Immature natural killer cell (primary cell): ENCODE measurements at regions not wholly inside any gene's neighbourhood (a gene's known extent, or its start where the extent isn't known, plus 50 kb on each side); places are given as distances from the start of the nearest gene placed in this dataset.

Experiments used
- DNase-seq, 3 donors: peaks; one replicate each; pipeline ENCODE4 v3.0.0; 2022; ENCODE audit warnings: mixed read lengths in 1 of 3
- H3K27ac Mint-ChIP-seq, 6 donors: one replicate each; pipeline ENCODE4 v1.8.0; 2020; ENCODE audit warnings: mixed read lengths in 6 of 6, mild to moderate bottlenecking in 5 of 6, inconsistent platforms in 4 of 6, moderate library complexity in 3 of 6
- H3K27me3 Mint-ChIP-seq, 3 donors: one replicate each; pipeline ENCODE4 v1.8.0; 2020 to 2021; ENCODE audit warnings: low read depth in 3 of 3, mild to moderate bottlenecking in 3 of 3, mixed read lengths in 3 of 3, moderate library complexity in 3 of 3, inconsistent platforms in 1 of 3
- H3K36me3 Mint-ChIP-seq, 3 donors: one replicate each; pipeline ENCODE4 v1.8.0; 2020; ENCODE audit warnings: mixed read lengths in 3 of 3, inconsistent platforms in 2 of 3, mild to moderate bottlenecking in 2 of 3
- H3K4me1 Mint-ChIP-seq, 2 donors: one replicate each; pipeline ENCODE4 v1.8.0; 2020; ENCODE audit warnings: inconsistent platforms in 2 of 2, mild to moderate bottlenecking in 2 of 2, mixed read lengths in 2 of 2, moderate library complexity in 1 of 2
- H3K4me3 Mint-ChIP-seq, 5 donors: one replicate each; pipeline ENCODE4 v1.8.0; 2020; ENCODE audit warnings: mild to moderate bottlenecking in 5 of 5, mixed read lengths in 5 of 5, inconsistent platforms in 3 of 5, moderate library complexity in 3 of 5
- H3K9me3 Mint-ChIP-seq, 6 donors: one replicate each; pipeline ENCODE4 v1.8.0; 2020; ENCODE audit warnings: mild to moderate bottlenecking in 6 of 6, mixed read lengths in 6 of 6, inconsistent platforms in 4 of 6, moderate library complexity in 3 of 6

DNA sequence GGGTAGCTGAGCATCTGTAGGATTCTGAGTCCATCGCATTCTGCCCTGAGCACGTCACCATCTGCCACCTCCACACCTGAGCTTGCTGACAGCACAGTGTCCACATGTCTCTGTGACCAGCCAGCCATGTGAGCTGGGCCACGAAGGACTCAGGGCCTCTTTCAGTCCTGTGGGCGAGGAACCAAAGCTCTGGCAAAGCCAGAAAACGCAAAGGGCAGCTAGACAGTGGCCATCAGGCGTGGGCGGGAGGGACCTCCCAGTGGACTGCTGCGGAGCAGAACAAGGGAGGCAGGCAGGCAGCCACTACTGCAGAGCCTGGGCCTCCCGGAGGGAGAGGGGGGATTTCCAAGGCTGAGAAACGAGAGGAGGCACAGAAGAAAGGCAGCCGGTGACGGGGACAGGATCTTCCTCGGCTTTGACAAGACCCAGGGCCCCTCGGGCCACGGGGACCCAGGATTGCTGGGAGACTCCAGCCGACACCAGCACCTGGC, 274.6 kb upstream of the SALL3 start:
- Mint-ChIP-seq H3K4me1 (no peaks in the 10 kb centered on the region), H3K9me3 (peaks cover 4 to 13% (median 9%) of the 10 kb centered on the region in 6 donors), H3K27me3 (peaks cover 0 to 9% (median 4%) of the 10 kb centered on the region in 3 donors), H3K4me3 (no peak overlapping the region), H3K36me3 (no peaks in the 10 kb centered on the region), H3K27ac (no peak overlapping the region)
- no peak for DNase-seq

GRCh38 chr18:78709261-78709809, 270.3 kb upstream of the SALL3 start:
- Mint-ChIP-seq H3K27ac (no peak overlapping the region), H3K36me3 (no peaks in the 10 kb centered on the region), H3K4me1 (no peaks in the 10 kb centered on the region), H3K4me3 (no peak overlapping the region), H3K9me3 (peaks cover 4 to 13% (median 10%) of the 10 kb centered on the region in 6 donors), H3K27me3 (peaks cover 0 to 2% (median 0%) of the 10 kb centered on the region in 3 donors)
- DNase-seq, result no peak

GRCh38 chr18:78711316-78711715, 268.3 kb upstream of the SALL3 start:
- Mint-ChIP-seq H3K36me3 (no peaks in the 10 kb centered on the region), H3K27me3 (peaks cover 0 to 2% (median 0%) of the 10 kb centered on the region in 3 donors), H3K4me1 (no peaks in the 10 kb centered on the region), H3K4me3 (no peak overlapping the region), H3K9me3 (peaks cover 3 to 13% (median 9%) of the 10 kb centered on the region in 6 donors), H3K27ac (no peak overlapping the region)
- no peak for DNase-seq

DNA sequence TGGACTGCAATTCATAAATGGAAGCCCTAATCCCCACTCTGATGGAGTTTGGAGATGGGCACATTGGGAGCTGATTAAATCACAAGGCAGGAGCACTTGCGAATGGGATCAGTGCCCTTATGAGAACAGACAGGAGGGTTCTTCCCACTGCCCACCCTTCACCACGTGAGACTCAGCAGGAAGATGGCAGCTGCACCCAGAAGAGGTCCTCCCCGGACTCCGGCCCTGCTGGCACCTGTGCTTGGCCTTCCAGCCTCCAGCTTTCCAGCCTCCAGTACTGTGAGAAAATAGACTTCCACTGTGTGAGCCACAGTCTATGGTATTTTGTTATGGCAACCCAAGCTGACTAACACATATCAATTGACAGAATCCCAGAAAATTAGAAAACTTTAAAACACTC, 267.6 kb upstream of the SALL3 start:
- DNase-seq, result no peak
- Mint-ChIP-seq H3K27ac (no peak overlapping the region), H3K4me1 (no peaks in the 10 kb centered on the region), H3K9me3 (peaks cover 3 to 13% (median 9%) of the 10 kb centered on the region in 6 donors), H3K36me3 (no peaks in the 10 kb centered on the region), H3K27me3 (peaks cover 0 to 2% (median under 1%) of the 10 kb centered on the region in 3 donors), H3K4me3 (no peak overlapping the region)

GRCh38 chr18:78713069-78713468, 266.5 kb upstream of the SALL3 start:
- Mint-ChIP-seq H3K27ac (no peak overlapping the region), H3K4me1 (no peaks in the 10 kb centered on the region)

DNA sequence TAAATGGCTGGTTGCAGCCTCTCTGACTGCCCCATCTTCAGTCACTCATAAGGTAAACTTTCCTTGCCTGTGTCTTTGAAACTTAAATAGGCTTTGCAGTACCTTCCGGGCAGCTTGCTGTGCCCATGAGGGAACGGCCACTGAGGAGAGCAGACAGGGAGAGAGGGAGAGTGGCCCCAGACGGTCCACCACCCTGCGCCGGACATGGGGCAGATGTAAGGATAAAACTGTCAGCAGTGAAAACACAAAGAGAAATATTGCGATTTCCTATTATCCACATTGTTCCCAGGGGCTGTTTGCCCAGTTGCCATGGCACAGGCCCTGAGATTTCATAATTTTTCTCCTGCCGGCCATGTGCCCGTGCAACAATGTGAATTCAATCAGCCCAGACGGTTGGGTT, 265.9 kb upstream of the SALL3 start:
- Mint-ChIP-seq H3K4me3 (no peak overlapping the region), H3K27ac (no peak overlapping the region), H3K4me1 (no peaks in the 10 kb centered on the region), H3K9me3 (peaks cover 2 to 4% (median 4%) of the 10 kb centered on the region in 6 donors), H3K27me3 (peaks cover 0 to 2% (median 2%) of the 10 kb centered on the region in 3 donors), H3K36me3 (no peaks in the 10 kb centered on the region)
- no peak for DNase-seq

More at GRCh38 chr18:78713069-78713468, 266.5 kb upstream of the SALL3 start:
- Mint-ChIP-seq H3K4me3 (no peak overlapping the region), H3K9me3 (peaks cover 3 to 11% (median 9%) of the 10 kb centered on the region in 6 donors), H3K27me3 (peaks cover 0 to 2% (median 2%) of the 10 kb centered on the region in 3 donors), H3K36me3 (no peaks in the 10 kb centered on the region)
- DNase-seq, result no peak

GRCh38 chr18:78716022-78716421, 263.6 kb upstream of the SALL3 start:
- Mint-ChIP-seq H3K9me3 (peaks cover 0 to 4% (median 0%) of the 10 kb centered on the region in 6 donors), H3K27ac (no peak overlapping the region)

GRCh38 chr18:78716581-78716980, 263.0 kb upstream of the SALL3 start:
- no peak for DNase-seq
- peaks cover 0 to 4% (median 0%) of the 10 kb centered on the region in 6 donors for H3K9me3 Mint-ChIP-seq
- peaks cover 0 to 4% (median 2%) of the 10 kb centered on the region in 3 donors for H3K27me3 Mint-ChIP-seq
- H3K4me1 Mint-ChIP-seq, result no peaks in the 10 kb centered on the region
- H3K36me3 Mint-ChIP-seq, result no peaks in the 10 kb centered on the region
- no peak overlapping the region for H3K4me3 Mint-ChIP-seq
- H3K27ac Mint-ChIP-seq, result no peak overlapping the region

More at GRCh38 chr18:78716022-78716421, 263.6 kb upstream of the SALL3 start:
- no peak for DNase-seq
- Mint-ChIP-seq H3K27me3 (peaks cover 0 to 4% (median 2%) of the 10 kb centered on the region in 3 donors), H3K36me3 (no peaks in the 10 kb centered on the region), H3K4me1 (no peaks in the 10 kb centered on the region), H3K4me3 (no peak overlapping the region)

- no peak for DNase-seq
- Mint-ChIP-seq H3K4me3 (no peak overlapping the region), H3K9me3 (peaks cover 0 to 4% (median 0%) of the 10 kb centered on the region in 6 donors), H3K4me1 (no peaks in the 10 kb centered on the region), H3K27ac (no peak overlapping the region), H3K27me3 (peaks cover 0 to 4% (median 2%) of the 10 kb centered on the region in 3 donors), H3K36me3 (no peaks in the 10 kb centered on the region)
Observed at GRCh38 chr18:78717051-78717765, 262.4 kb upstream of the SALL3 start.

- no peaks in the 10 kb centered on the region for H3K36me3 Mint-ChIP-seq
- peaks cover 0 to 4% (median 2%) of the 10 kb centered on the region in 3 donors for H3K27me3 Mint-ChIP-seq
- no peak for DNase-seq
- H3K9me3 Mint-ChIP-seq, result peaks cover 0 to 2% (median 0%) of the 10 kb centered on the region in 6 donors
- H3K4me3 Mint-ChIP-seq, result no peak overlapping the region
- no peak overlapping the region for H3K27ac Mint-ChIP-seq
- no peaks in the 10 kb centered on the region for H3K4me1 Mint-ChIP-seq
Observed at GRCh38 chr18:78717766-78718150, 261.9 kb upstream of the SALL3 start.

DNA sequence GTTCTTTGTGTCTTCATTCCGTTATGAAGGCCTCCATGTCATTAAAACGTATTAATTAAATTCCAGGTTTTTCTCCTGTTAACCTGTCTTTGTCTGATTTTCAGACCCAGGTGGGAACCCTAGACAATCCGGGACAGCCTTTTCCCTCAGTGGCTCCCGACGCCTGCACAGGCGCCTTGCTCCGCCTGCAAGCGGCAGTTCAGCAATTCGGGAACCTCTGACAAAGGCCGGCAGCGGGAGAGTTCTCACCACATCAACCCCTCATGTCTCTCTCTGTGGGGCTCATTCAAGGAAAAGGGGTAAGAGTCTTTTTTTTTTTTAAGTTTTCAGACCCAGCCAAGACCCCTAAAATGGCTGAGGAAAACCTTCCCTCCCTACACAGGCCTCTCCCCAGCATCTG, 259.8 kb upstream of the SALL3 start:
- no peaks in the 10 kb centered on the region for H3K4me1 Mint-ChIP-seq
- H3K9me3 Mint-ChIP-seq, result peaks cover 0 to 2% (median 0%) of the 10 kb centered on the region in 6 donors
- no peak overlapping the region for H3K27ac Mint-ChIP-seq
- no peaks in the 10 kb centered on the region for H3K36me3 Mint-ChIP-seq
- no peak overlapping the region for H3K4me3 Mint-ChIP-seq
- H3K27me3 Mint-ChIP-seq, result peaks cover 0 to 10% (median 4%) of the 10 kb centered on the region in 3 donors
- DNase-seq, result no peak

DNA sequence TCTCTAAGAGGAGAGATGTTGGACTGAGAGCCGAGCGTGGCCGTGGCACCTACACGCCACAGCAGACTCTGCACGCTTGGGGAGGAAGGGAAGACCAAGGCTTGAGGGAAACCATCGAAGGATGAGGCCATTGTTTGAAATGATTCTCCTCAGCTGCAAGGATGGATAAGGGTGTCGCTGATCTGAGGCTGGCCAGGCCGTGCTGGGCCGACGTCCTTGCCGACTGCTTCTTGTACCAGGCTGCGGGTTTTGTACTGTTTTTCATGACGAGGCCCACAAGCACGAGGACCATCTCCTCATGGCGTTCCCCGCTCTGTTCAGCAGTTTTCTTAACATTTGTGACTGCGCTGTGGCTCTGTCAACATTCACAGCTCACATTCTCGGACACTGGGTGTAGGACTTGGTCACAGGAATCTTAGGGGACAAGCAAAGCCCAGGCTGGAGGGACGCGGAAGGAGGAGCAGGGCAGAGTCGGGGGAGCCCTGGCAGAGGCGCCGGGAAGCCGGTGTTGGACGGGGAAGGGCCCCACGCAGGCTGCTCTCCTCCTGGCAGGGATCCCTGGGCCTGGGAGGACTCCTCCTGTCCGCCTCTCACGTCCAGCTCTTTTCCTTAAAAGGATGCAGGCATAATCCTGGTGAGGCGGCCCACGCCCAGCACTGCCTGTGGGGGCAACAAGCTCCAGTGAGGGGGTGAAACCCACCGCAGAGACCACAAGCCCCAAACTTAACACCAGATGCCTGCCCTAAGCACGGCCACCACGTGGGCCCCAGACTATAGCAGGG, 259.0 kb upstream of the SALL3 start:
- Mint-ChIP-seq H3K4me3 (no peak overlapping the region), H3K9me3 (peaks cover 0 to 2% (median 0%) of the 10 kb centered on the region in 6 donors), H3K4me1 (no peaks in the 10 kb centered on the region), H3K36me3 (no peaks in the 10 kb centered on the region), H3K27me3 (peaks cover 0 to 12% (median 4%) of the 10 kb centered on the region in 3 donors), H3K27ac (no peak overlapping the region)
- no peak for DNase-seq

- no peak for DNase-seq
- H3K4me3 Mint-ChIP-seq, result no peak overlapping the region
- H3K27ac Mint-ChIP-seq, result no peak overlapping the region
- no peaks in the 10 kb centered on the region for H3K4me1 Mint-ChIP-seq
- H3K36me3 Mint-ChIP-seq, result no peaks in the 10 kb centered on the region
- H3K9me3 Mint-ChIP-seq, result peaks cover 0 to 2% (median 0%) of the 10 kb centered on the region in 6 donors
- peaks cover 0 to 12% (median 4%) of the 10 kb centered on the region in 3 donors for H3K27me3 Mint-ChIP-seq
Observed at GRCh38 chr18:78721238-78721875, 258.3 kb upstream of the SALL3 start.
